ENCODE measurements at regions not wholly inside any gene's neighbourhood (a gene's known extent, or its start where the extent isn't known, plus 50 kb on each side); places are given as distances from the start of the nearest gene placed in this dataset.
"Not testable (repeated sequence)": the region's sequence is repeated elsewhere in the genome, so short reads cannot be mapped to it uniquely, and the experiment has no call there.

DNA sequence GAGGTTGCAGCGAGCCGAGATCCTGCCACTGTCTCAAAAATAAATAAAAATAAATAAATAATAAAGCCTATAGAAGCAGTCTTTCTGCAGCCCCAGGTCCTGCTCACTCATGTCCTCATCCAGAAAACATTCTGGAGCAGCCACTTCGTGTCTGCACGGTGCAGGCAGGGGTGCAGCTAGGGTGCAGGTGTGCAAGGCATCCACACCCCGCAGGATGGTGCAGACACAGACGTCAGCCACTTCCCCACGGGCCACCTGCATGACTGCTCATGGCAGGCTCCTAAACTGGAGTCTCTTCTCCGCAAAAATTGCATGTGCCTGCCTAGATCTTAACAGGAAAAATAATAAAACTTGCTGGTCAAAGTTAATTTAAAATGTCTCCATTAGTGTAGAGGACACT, 80.2 kb upstream of the SNTG2 start:
- H3K27me3 ChIP-seq = no peaks in the 10 kb centered on the region
- DNase-seq = no peak
- H3K4me1 ChIP-seq = no peaks in the 10 kb centered on the region
- no peak overlapping the region for H3K27ac ChIP-seq
- H3K36me3 ChIP-seq = no peaks in the 10 kb centered on the region
- no peak overlapping the region for H3K9ac ChIP-seq (ENCODE audit: low read depth in 2 of 2, low read length in 2 of 2)
- no peaks in the 10 kb centered on the region for H3K9me3 ChIP-seq
- TF ChIP-seq, protein P1, sequence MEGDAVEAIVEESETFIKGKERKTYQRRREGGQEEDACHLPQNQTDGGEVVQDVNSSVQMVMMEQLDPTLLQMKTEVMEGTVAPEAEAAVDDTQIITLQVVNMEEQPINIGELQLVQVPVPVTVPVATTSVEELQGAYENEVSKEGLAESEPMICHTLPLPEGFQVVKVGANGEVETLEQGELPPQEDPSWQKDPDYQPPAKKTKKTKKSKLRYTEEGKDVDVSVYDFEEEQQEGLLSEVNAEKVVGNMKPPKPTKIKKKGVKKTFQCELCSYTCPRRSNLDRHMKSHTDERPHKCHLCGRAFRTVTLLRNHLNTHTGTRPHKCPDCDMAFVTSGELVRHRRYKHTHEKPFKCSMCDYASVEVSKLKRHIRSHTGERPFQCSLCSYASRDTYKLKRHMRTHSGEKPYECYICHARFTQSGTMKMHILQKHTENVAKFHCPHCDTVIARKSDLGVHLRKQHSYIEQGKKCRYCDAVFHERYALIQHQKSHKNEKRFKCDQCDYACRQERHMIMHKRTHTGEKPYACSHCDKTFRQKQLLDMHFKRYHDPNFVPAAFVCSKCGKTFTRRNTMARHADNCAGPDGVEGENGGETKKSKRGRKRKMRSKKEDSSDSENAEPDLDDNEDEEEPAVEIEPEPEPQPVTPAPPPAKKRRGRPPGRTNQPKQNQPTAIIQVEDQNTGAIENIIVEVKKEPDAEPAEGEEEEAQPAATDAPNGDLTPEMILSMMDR (IDR thresholded peaks at IDR 0.05) = no peak
- H3K4me3 ChIP-seq = no peak overlapping the region
- intact Hi-C loops (cut with DNase I) = no loop called here

DNA sequence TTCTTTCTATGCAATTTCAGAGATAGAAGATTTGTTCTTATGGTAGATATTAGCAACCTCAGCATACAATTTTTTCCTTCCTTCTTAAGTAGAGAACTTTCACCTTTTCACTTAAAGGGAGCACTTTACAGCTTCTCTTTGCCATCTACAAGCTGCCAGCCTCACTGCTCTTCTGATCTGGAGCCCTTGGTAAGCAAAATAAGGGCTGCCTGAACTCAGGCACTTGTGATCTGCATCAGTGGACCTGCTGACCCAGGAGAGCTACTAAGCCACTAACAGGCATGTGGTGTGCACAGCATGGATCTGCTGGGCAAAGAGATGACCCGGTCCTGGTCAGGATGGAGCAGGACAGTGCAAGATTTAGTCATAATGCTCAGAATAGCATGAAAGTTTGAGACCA, 80.8 kb upstream of the SNTG2 start:
- no peak for DNase-seq
- no peaks in the 10 kb centered on the region for H3K9me3 ChIP-seq
- H3K36me3 ChIP-seq = no peaks in the 10 kb centered on the region
- H3K27me3 ChIP-seq = no peaks in the 10 kb centered on the region
- no peak overlapping the region for H3K4me3 ChIP-seq
- no peaks in the 10 kb centered on the region for H3K4me1 ChIP-seq
- TF ChIP-seq, protein P1 (IDR thresholded peaks at IDR 0.05) = no peak
- H3K27ac ChIP-seq = no peak overlapping the region
- no peak overlapping the region for H3K9ac ChIP-seq (ENCODE audit: low read depth in 2 of 2, low read length in 2 of 2)
- intact Hi-C loops (cut with DNase I) = no loop called here

- H3K27me3 ChIP-seq = no peaks in the 10 kb centered on the region
- H3K36me3 ChIP-seq = no peaks in the 10 kb centered on the region
- H3K9ac ChIP-seq (ENCODE audit: low read depth in 2 of 2, low read length in 2 of 2) = no peak overlapping the region
- DNase-seq = no peak
- H3K27ac ChIP-seq = no peak overlapping the region
- H3K4me3 ChIP-seq = no peak overlapping the region
- intact Hi-C loops (cut with DNase I) = no loop called here
- TF ChIP-seq, protein P1 (IDR thresholded peaks at IDR 0.05) = no peak
- H3K4me1 ChIP-seq = no peaks in the 10 kb centered on the region
- no peaks in the 10 kb centered on the region for H3K9me3 ChIP-seq
Measured at GRCh38 chr2:869357-869871, 81.2 kb upstream of the SNTG2 start.

- H3K27me3 ChIP-seq; H3K9ac ChIP-seq (ENCODE audit: low read depth in 2 of 2, low read length in 2 of 2); intact Hi-C loops (cut with DNase I); H3K9me3 ChIP-seq; H3K4me1 ChIP-seq; DNase-seq; H3K4me3 ChIP-seq; H3K27ac ChIP-seq; H3K36me3 ChIP-seq: not testable (repeated sequence)
Measured at GRCh38 chr2:868857-869256, 81.8 kb upstream of the SNTG2 start.

GRCh38 chr2:867296-867695, 83.4 kb upstream of the SNTG2 start:
- no peak overlapping the region for H3K9ac ChIP-seq (ENCODE audit: low read depth in 2 of 2, low read length in 2 of 2)
- no peaks in the 10 kb centered on the region for H3K4me1 ChIP-seq
- no peaks in the 10 kb centered on the region for H3K9me3 ChIP-seq
- H3K27me3 ChIP-seq = no peaks in the 10 kb centered on the region
- intact Hi-C loops (cut with DNase I) = no loop called here
- no peak overlapping the region for H3K27ac ChIP-seq
- DNase-seq = no peak
- TF ChIP-seq, protein P1 (IDR thresholded peaks at IDR 0.05) = no peak
- H3K4me3 ChIP-seq = no peak overlapping the region
- H3K36me3 ChIP-seq = no peaks in the 10 kb centered on the region

- no peak for DNase-seq
Measured at GRCh38 chr2:866887-867286, 83.8 kb upstream of the SNTG2 start.

More at GRCh38 chr2:866887-867286, 83.8 kb upstream of the SNTG2 start:
- H3K9me3 ChIP-seq = no peaks in the 10 kb centered on the region
- H3K27me3 ChIP-seq = no peaks in the 10 kb centered on the region
- H3K36me3 ChIP-seq = no peaks in the 10 kb centered on the region
- intact Hi-C loops (cut with DNase I) = no loop called here
- H3K4me1 ChIP-seq = no peaks in the 10 kb centered on the region
- H3K27ac ChIP-seq = no peak overlapping the region
- TF ChIP-seq, protein P1 (IDR thresholded peaks at IDR 0.05) = no peak
- no peak overlapping the region for H3K9ac ChIP-seq (ENCODE audit: low read depth in 2 of 2, low read length in 2 of 2)
- no peak overlapping the region for H3K4me3 ChIP-seq
